HCT116 (cell line): ENCODE measurements at regions not wholly inside any gene's neighbourhood (a gene's known extent, or its start where the extent isn't known, plus 50 kb on each side); places are given as distances from the start of the nearest gene placed in this dataset.

Experiments used
- CEBPB ChIP-seq: IDR thresholded peaks from 2 replicates; pipeline ENCODE4 v1.6.1; 2012; ENCODE audit warnings: low read depth
- EZH2 ChIP-seq: fragments of 200-600 bp; sonication (generic); IDR thresholded peaks from 2 replicates; pipeline ENCODE4 v1.6.1; 2017; ENCODE audit warnings: antibody characterized with exemption, mixed run types
- EZH2phosphoT487 ChIP-seq: fragments of 200-600 bp; IDR thresholded peaks from 2 replicates; pipeline ENCODE4 v1.6.1; 2018; ENCODE audit warnings: antibody characterized with exemption, borderline replicate concordance
- FOSL1 ChIP-seq: IDR thresholded peaks from 2 replicates; pipeline ENCODE4 v1.6.1; 2012; ENCODE audit warnings: low read depth
- JUND ChIP-seq: IDR thresholded peaks from 2 replicates; pipeline ENCODE4 v1.6.1; 2012
- POLR2A ChIP-seq: IDR thresholded peaks from 2 replicates; pipeline ENCODE4 v1.7.0; 2011; ENCODE audit warnings: borderline replicate concordance; ENCODE audit not compliant: insufficient read depth, insufficient read length; ENCODE audit errors: extremely low read depth
- POLR2AphosphoS5 ChIP-seq: IDR thresholded peaks from 2 replicates; pipeline ENCODE4 v1.6.1; 2011; ENCODE audit warnings: mild to moderate bottlenecking, low read depth, low read length, moderate library complexity
- TCF7L2 ChIP-seq: IDR thresholded peaks from 2 replicates; pipeline ENCODE4 v1.7.0; 2011; ENCODE audit warnings: borderline replicate concordance, inconsistent platforms; ENCODE audit not compliant: insufficient read depth, insufficient read length; ENCODE audit errors: extremely low read depth
- YY1 ChIP-seq: IDR thresholded peaks from 2 replicates; pipeline ENCODE4 v1.6.1; 2011; ENCODE audit warnings: low read length, low read depth, moderate library complexity, mild to moderate bottlenecking; ENCODE audit not compliant: insufficient replicate concordance; ENCODE audit errors: extremely low read depth
- TF ChIP-seq, protein P1 (sequence below), 3 experiments: fragments of 200-600 bp in 1 of 3; sonication (generic) in 1 of 3; IDR thresholded peaks in 2 of 3; conservative IDR thresholded peaks in 1 of 3; 2 replicates each; pipeline ENCODE4 v1.5.1; 2012 to 2017; ENCODE audit warnings: low read depth in 2 of 3, low read length in 2 of 3, antibody characterized with exemption in 1 of 3, borderline replicate concordance in 1 of 3, control low read depth in 1 of 3, mild to moderate bottlenecking in 1 of 3, mixed read lengths in 1 of 3, mixed run types in 1 of 3, moderate library complexity in 1 of 3; ENCODE audit not compliant: insufficient read depth in 1 of 3

DNA sequence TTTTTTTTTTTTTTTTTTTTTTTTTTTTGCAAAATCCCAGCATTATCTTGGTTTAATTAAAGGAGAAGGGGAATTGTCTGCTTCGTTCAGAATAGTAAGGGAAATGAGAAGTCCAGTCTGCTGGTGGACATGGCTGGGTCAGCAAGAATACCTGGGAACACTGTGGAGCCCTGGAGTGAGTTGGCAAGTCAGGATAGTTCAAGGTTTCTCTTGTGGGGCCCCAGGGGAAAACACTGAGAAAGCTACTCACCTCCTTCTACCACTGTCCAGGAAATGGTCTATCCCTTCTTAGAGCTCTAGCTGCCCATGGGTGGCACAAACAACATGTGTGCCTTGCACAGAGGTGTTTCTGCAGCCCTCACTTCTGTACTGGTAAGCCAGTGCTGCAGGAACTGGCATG, 169.1 kb upstream of the SIX2 start:
- no peak for TF ChIP-seq JUND
- TF ChIP-seq, protein P1, sequence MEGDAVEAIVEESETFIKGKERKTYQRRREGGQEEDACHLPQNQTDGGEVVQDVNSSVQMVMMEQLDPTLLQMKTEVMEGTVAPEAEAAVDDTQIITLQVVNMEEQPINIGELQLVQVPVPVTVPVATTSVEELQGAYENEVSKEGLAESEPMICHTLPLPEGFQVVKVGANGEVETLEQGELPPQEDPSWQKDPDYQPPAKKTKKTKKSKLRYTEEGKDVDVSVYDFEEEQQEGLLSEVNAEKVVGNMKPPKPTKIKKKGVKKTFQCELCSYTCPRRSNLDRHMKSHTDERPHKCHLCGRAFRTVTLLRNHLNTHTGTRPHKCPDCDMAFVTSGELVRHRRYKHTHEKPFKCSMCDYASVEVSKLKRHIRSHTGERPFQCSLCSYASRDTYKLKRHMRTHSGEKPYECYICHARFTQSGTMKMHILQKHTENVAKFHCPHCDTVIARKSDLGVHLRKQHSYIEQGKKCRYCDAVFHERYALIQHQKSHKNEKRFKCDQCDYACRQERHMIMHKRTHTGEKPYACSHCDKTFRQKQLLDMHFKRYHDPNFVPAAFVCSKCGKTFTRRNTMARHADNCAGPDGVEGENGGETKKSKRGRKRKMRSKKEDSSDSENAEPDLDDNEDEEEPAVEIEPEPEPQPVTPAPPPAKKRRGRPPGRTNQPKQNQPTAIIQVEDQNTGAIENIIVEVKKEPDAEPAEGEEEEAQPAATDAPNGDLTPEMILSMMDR (IDR thresholded peaks at IDR 0.05 in 2 of 3, conservative IDR thresholded peaks at IDR 0.05 in 1 of 3; ENCODE audit: borderline replicate concordance in 1 of 3, insufficient read depth in 1 of 3, low read depth in 2 of 3, low read length in 2 of 3) = no peak
- no peak for TF ChIP-seq POLR2AphosphoS5
- TF ChIP-seq YY1 = no peak
- no peak for TF ChIP-seq TCF7L2
- no peak for TF ChIP-seq EZH2phosphoT487
- TF ChIP-seq EZH2 = no peak
- TF ChIP-seq POLR2A = no peak
- no peak for TF ChIP-seq FOSL1
- no peak for TF ChIP-seq CEBPB
